HG03280 (cell line): ENCODE measurements at regions not wholly inside any gene's neighbourhood (a gene's known extent, or its start where the extent isn't known, plus 50 kb on each side); places are given as distances from the start of the nearest gene placed in this dataset.
"Not testable (repeated sequence)": the region's sequence is repeated elsewhere in the genome, so short reads cannot be mapped to it uniquely, and the experiment has no call there.

ENCODE experiments used
- ATAC-seq: cut with Tn5 transposase; IDR thresholded peaks from one replicate; pipeline ENCODE4 v1.9.1; 2021; ENCODE audit warnings: mild to moderate bottlenecking, moderate library complexity; ENCODE audit not compliant: unreplicated experiment

DNA sequence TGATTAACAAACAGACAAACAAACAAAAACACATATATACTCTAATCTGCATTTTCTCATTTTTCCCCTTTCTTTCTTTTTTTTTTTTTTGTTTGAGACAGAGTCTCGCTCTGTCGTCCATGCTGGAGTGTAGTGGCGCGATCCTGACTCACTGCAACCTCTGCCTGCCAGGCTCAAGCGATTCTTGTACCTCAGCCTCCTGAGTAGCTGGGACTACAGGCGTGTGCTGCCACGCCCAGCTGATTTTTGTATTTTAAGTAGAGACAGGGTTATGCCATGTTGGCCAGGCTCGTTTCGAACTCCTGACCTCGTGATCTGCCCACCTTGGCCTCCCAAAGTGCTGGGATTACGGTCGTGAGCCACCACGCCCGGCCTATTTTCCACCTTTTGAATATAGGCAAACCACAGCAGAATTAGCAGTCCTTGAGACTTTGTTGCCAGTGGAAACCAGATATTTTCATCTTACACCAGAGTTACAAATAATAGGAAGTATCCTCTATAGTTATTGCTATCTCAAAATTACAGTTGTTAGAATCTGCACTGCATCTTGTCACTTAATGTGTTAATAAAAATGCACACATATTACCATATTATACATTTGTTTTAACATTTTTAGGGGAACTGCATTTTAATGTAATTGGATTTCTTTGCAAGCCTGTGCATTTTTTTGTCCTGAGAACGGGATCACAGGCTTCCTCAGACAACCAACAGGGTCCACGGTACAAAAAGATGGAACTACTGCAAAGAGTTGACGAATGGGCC, 208.2 kb upstream of the ZNF217 start:
- ATAC-seq: no peak

- ATAC-seq: no peak
Measured at GRCh38 chr20:53800883-53801604, 207.4 kb upstream of the ZNF217 start.

GRCh38 chr20:53800418-53800817, 206.8 kb upstream of the ZNF217 start:
- no peak for ATAC-seq

- no peak for ATAC-seq
Measured at GRCh38 chr20:53797085-53797484, 203.4 kb upstream of the ZNF217 start.

DNA sequence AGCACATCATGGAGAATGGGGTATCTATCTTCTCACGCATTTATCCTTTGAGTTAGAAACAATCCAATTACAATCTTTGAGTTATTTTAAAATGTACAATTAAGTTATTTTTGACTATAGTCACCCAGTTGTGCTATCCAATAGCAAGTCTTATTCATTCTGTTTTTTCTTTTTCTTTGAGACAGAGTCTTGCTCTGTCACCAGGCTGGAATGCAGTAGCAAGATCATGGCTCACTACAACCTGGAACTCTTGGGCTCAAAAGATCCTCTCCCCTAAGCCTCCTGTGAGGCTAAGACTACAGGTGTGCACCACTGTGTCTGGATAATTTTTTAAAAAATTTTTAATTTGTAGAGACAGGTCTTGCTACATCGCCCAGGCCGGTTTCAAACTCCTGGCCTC, 201.5 kb upstream of the ZNF217 start:
- ATAC-seq: no peak

- ATAC-seq: no peak
Measured at GRCh38 chr20:53794529-53795115, 201.0 kb upstream of the ZNF217 start.

- no peak for ATAC-seq
Measured at GRCh38 chr20:53793783-53794383, 200.2 kb upstream of the ZNF217 start.

DNA sequence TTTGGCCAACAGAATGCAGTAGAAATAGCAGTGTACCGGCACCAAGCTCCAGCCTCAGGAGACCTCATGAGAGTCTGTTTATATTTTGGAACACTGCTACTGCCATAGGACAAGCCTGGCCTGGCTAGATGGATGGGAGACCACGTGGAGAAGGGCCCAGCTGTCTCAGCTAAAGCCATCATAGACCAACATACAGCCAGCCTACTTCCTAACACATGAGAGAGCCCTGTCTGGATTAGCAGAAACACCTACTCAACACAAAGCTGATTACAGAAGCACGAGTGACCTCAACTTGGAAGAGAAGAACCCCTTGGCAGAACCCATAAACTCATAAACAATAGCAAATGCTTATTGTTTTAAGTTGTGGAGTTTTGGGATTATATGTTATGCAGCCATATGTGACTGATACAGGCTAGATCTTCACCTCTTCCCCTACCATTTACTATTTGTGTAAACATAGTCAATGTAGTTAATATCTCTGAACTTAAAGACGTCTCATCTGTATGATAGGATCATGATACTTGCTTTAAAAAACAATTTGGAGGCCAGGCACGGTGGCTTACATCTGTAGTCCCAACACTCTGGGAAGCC, 199.4 kb upstream of the ZNF217 start:
- no peak for ATAC-seq

DNA sequence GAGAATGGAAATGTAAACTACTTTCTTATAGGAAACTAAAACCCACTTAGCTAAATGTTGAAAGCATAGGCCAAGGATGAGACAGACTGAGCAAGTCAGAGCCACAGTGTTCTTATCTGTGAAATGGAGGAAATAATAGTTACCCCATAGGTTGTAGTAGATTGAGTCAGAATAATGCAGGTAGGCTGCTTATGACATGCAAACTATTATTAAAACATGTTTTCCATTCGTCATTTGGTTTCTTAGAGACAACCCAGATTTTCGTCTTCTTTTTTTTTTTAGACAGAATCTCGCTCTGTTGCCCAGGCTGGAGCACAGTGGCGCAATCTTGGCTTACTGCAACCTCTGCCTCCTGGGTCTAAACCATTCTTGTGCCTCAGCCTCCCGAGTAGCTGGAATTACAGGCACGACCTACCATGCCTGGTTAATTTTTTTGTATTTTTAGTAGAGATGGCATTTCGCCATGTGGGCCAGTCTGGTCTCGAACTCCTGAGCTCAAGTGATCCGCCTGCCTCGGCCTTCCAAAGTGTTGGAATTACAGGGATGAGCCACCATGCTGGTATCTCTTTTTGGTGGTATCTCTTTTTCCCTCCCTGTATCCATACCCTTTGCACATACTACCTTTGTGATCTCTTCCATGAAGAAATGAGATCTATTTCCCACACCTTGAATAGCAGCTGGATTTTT, 196.5 kb upstream of the ZNF217 start:
- ATAC-seq: no peak

DNA sequence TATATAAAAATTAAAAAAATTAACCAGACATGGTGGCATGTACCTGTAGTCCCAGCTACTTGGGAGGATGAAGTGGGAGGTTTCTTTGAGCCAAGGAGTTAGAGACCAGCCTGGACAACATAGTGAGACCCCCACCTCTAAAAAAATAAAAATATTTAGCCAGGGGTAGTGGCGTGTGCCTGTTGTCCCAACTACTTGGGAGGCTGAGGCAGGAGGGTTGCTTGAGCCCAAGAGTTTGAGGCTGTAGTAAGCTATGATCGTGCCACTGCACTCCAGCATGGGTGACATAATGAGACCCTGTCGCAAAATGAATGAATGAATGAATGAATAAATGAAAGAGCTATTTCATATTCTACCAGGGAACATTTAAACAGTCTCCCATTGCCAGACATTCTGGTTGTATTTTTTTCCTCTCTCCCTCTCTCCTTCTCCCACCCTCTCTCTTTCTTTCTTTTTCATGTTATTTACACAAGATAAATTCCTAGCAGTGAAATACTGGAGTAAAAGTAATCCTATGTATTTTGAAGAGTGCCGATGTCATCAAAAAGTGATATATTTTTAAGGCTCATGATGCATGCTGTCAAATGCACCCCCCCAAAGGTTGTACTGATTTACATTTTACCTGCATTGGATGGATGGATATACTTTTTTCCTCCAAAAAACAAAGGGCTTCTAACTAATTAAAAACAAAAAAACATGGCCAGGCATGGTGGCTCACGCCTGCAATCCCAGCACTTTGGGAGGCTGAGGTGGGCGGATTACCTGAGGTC, 194.8 kb upstream of the ZNF217 start:
- ATAC-seq: no peak

- not testable (repeated sequence) for ATAC-seq
Measured at GRCh38 chr20:53787491-53787931, 193.9 kb upstream of the ZNF217 start.

DNA sequence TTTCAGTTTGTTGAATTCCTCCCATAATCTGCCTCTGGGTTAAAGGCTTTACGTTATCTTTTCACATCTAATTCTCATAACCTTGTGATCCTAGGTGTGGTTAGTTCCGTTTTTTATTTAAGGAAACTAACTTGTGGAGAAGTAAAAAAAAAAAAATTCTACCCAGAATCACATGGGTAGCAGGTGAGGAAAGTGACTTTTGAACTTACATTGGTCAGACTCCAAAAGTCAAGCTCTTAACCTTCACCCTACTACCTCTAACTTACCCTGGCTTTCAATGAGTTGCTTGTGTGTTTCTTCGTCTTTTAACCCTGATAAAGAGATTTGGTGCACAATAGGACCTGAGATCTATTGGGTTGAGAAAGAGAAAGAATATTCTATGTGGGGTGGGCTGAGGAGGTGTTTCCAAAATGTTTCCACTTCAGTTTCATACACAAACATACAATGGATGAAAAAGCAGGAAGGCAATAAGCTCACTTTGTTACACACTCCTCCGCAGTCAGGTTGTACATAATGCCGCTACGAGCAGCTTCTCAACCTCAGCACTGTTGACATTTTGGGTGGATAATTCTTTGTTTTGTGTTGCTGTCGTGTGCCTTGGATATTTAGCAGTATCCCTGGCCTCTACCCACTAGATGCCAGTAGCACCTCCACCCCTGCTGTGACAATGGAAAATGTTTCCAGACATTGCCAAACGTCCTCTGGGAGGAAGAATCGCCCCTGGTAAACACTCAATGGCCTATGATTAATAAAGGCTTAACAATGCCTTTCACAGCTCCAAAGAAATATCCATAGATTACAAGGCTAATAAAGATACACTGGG, 193.0 kb upstream of the ZNF217 start:
- no peak for ATAC-seq

DNA sequence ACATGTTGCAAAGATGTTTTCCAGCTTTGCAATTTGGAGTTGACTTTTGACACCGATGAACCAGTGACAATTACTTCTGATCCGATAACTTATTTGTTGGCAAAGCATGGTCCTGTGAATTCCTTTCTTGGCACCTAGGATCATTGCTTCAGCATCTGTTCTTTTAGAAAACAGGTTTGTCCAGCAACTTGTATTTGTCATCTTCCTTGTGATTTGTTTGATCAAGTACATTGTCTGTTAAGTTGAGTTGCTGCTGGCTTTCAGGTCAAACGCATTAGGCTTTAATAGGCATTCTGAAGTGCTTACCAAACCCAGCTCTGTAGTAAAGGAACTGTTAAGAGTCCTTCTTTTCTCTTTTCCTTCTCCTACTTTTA, 192.4 kb upstream of the ZNF217 start:
- no peak for ATAC-seq

DNA sequence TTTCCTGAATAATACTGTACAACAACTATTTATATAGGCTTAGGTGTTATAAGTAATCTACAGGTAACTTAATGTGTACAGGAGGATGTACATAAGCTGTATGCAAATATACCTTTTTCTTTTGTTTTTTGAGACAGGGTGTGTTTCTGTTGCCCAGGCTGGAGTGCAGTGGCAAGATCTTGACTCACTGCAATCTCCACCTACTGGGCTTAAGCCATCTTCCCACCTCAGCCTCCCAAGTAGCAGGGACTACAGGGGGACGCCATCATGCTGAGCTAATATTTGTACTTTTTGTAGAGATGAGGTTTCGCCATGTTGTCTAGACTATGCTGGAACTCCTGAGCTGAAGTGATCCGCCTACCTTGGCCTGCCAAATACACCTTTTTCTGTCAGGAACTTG, 191.7 kb upstream of the ZNF217 start:
- no peak for ATAC-seq

GRCh38 chr20:53783768-53784167, 190.1 kb upstream of the ZNF217 start:
- no peak for ATAC-seq

DNA sequence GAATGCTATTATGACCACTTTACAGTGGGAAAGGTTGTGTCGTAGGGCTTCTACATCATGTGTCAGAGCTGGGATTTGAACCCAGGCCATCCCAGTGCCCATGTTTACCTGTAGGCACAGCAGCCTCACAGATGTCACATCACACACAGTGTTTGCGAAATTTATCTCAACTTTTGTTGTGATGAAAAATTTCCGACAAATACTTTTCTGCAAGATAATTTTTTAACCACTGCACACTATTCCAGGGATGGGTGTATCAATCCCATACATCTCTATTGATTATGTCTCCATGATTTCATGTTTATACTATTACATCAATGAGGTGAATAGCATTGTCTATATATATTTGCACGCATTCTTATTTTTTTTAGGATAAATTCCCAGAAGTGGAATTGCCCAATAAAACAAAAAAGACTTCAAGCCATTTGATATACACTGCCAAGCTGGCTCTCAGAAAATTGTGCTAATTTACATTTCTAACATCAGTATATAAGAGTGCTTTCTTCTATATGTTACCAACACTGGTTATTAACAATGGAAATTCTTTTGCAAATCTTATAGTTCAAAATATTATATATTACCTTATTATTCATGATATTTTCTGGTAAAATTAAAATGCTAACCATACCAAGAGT, 189.1 kb upstream of the ZNF217 start:
- ATAC-seq: no peak

DNA sequence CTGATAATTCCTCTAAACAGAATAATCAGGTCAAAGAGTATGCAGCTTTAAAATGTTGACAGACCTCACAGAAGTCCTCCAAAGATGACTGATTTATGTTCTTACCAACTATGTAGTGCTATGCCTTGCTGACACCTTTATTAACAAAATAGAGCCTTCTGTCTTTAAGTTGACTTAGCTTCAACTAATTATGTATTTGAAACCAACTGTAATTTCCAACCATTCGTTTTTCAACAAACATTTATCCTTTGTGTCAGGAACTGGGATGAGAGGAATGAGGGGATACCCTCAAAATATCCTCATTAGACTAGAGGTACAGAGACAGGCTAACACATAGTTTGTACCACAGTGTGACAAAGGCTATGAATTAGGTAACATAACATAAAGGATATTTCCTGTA, 186.2 kb upstream of the ZNF217 start:
- no peak for ATAC-seq

DNA sequence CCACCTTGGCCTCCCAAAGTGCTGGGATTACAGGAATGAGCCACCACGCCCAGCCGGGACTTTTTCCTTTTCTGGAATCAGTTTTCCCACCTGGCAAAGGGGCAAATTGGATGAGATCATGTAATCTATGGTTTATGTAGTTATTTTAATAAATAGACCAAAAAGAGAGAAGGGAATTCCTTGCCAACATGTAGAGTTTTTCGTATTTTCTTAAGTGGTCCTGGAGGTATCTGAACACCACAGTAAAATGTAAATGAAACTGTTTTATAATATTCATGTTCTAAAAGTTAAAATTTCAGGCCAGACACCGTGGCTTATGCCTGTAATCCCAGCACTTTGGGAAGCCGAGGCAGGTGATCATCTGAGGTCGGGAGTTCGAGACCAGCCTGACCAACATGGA, 185.1 kb upstream of the ZNF217 start:
- ATAC-seq: no peak

GRCh38 chr20:53778041-53778516, 184.4 kb upstream of the ZNF217 start:
- no peak for ATAC-seq
